ENCODE measurements at regions not wholly inside any gene's neighbourhood (a gene's known extent, or its start where the extent isn't known, plus 50 kb on each side); places are given as distances from the start of the nearest gene placed in this dataset.

GRCh38 chr6:148286563-148286962 lies 56.1 kb upstream of the SASH1 start:
- TF ChIP-seq CTCF (IDR thresholded peaks at IDR 0.05; ENCODE audit: low read depth, low read length) (no peak), POLR2A (IDR thresholded peaks at IDR 0.05; ENCODE audit: extremely low read depth, insufficient read length) (no peak), MAX (IDR thresholded peaks at IDR 0.05; ENCODE audit: low read depth, low read length) (no peak), MYC (IDR thresholded peaks at IDR 0.05; ENCODE audit: low read depth, low read length) (no peak)
